ENCODE measurements at regions not wholly inside any gene's neighbourhood (a gene's known extent, or its start where the extent isn't known, plus 50 kb on each side); places are given as distances from the start of the nearest gene placed in this dataset.

DNA sequence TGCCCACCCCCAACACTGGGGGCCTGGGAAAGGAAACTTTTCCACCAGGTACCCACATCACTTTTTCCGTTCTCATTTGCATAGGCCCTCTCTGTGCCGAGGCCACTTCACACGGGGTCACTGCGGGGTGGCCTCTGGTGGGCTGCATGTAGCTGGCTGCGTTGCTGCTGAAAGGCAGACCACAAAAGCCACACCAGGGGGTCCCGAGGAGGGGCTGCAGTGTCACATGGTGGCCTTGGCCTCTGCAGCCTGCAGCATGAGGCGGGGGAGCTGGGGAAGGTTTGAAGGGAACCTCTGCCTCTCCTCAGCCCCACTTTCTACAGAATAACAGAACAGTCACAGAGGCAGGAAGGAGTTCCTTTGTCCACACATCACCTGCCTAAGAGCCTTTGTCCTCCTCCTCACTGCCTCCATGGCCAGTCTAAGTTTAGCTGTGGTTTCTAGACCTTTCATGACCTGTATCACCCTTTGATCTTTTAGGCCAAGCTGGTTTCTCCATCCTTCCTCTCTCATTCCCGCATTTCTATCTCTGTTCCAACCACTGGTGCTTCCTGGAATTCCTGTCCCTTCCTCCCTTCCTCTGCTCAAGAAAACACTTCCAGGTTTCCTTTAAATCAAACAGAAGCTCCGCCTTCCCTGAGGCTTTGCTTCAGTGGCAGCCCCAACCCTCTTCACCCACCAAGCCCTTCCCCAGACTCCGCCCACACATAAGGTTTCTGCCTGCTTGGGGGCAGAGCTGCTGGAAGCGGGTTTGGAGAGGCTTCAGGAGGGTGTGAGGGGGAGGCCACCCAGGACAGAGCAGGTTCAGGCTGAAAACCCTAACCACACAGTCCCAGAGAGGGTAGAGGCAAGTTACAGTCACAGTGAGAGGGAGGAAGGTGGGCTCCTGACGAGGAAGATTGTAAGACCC, 150.7 kb upstream of the TLE3 start:
- H2AK5ac ChIP-seq (ENCODE audit: low read depth, low read length) = no peak overlapping the region
- H2BK20ac ChIP-seq (ENCODE audit: low read length) = 0 out of 2 replicates have a peak overlapping the region, but pooled peaks have one; percentile 2
- FAIRE-seq = no peak
- no peaks in the 10 kb centered on the region for H3K9me3 ChIP-seq (ENCODE audit: insufficient read depth in 2 of 2, low read depth in 1 of 2, low read length in 1 of 2)
- H3K18ac ChIP-seq (ENCODE audit: extremely low read depth, low read length) = 0 out of 2 replicates have a peak overlapping the region, but pooled peaks have one; percentile 57
- no peak overlapping the region for H3K56ac ChIP-seq (replicated peaks; ENCODE audit: insufficient read length, low read depth, low read length)
- H2BK5ac ChIP-seq (ENCODE audit: low read depth, low read length) = peak overlapping the region; percentile 4; the same call in 1 of the 2 replicates
- H4K91ac ChIP-seq (replicated peaks; ENCODE audit: insufficient read length, low read length) = peak overlapping the region; percentile 58
- H3K14ac ChIP-seq (ENCODE audit: insufficient read length) = no peak overlapping the region
- 0 out of 2 replicates have a peak overlapping the region, but pooled peaks have one; percentile 37 for H2BK15ac ChIP-seq (ENCODE audit: low read length)
- H4K8ac ChIP-seq (ENCODE audit: extremely low read depth, insufficient read depth, low read length) = no peak overlapping the region
- no peak for DNase-seq (ENCODE audit: low read depth in 1 of 2, low spot score in 2 of 2)
- H3K79me2 ChIP-seq (ENCODE audit: control insufficient read depth in 1 of 2, insufficient read depth in 2 of 2, low read length in 2 of 2) = no peaks in the 10 kb centered on the region
- H3K27ac ChIP-seq (ENCODE audit: low read depth, low read length) = no peak overlapping the region
- no peaks in the 10 kb centered on the region for H3K79me1 ChIP-seq (ENCODE audit: low read depth, low read length)
- peak overlapping the region; percentile 97 for H2AFZ ChIP-seq (ENCODE audit: low read length)
- H3K4me1 ChIP-seq (replicated peaks in 1 of 4; ENCODE audit: control insufficient read depth in 3 of 4, insufficient read depth in 4 of 4, low read length in 3 of 4) = peaks cover 8 to 12% (median 9%) of the 10 kb centered on the region in 4 experiments
- peak overlapping the region; percentile 86; the same call in 1 of the 2 replicates for H2BK12ac ChIP-seq (ENCODE audit: low read depth, low read length)
- ChIA-PET CTCF (ENCODE audit: partially characterized antibody) (interaction anchor here (0.7 to 1.5 kb wide), 5 partner anchors 10 to 113 kb away, joined by 3 to 4 read pairs (median 3); no protein-coding TSS in a partner anchor), POLR2A (ENCODE audit: partially characterized antibody) (interaction anchor here (1.5 to 2.1 kb wide), 2 partner anchors 11 to 149 kb away, joined by 3 to 11 read pairs; no protein-coding TSS in a partner anchor)
- no peaks in the 10 kb centered on the region for H3K23me2 ChIP-seq (ENCODE audit: low read depth, low read length)
- no peaks in the 10 kb centered on the region for H4K20me1 ChIP-seq (replicated peaks in 1 of 2; ENCODE audit: control insufficient read depth in 1 of 2, insufficient read depth in 2 of 2, low read length in 2 of 2)
- no peak overlapping the region for H3K4ac ChIP-seq (replicated peaks; ENCODE audit: insufficient read length, low read depth, low read length)
- no peak overlapping the region for H4K5ac ChIP-seq (ENCODE audit: insufficient read length, low read depth, low read length)
- no peak overlapping the region for H3K4me2 ChIP-seq (ENCODE audit: insufficient read depth in 1 of 2, low read depth in 2 of 2, low read length in 2 of 2)
- H3K4me3 ChIP-seq (ENCODE audit: extremely low read depth in 1 of 4, insufficient read depth in 2 of 4, low read depth in 3 of 4, low read length in 4 of 4) = no peak overlapping the region
- 74% methylated on average over 12 of the region's 12 CpGs; no CpG with 5 or more reads in 1 of the 2 experiments for WGBS, 2 experiments (ENCODE audit: extremely low coverage in 1 of 2, insufficient coverage in 1 of 2, insufficient read length in 1 of 2, insufficient replicate concordance in 2 of 2, low coverage in 1 of 2, low lambda C conversion rate in 2 of 2, missing lambda C conversion rate in 1 of 2)
- no peak overlapping the region for H3K9ac ChIP-seq (replicated peaks in 1 of 4; ENCODE audit: extremely low read depth in 1 of 4, low read depth in 3 of 4, low read length in 3 of 4)
- peaks cover 0 to 2% (median 0%) of the 10 kb centered on the region in 4 experiments; a peak in 3 of 7 replicates for H3K27me3 ChIP-seq (replicated peaks in 1 of 4; ENCODE audit: control insufficient read depth in 3 of 4, extremely low read depth in 1 of 4, insufficient read depth in 3 of 4, low read length in 3 of 4)
- no peak overlapping the region for H2BK120ac ChIP-seq (replicated peaks; ENCODE audit: low read depth, low read length)
- TF ChIP-seq TCF12 (IDR thresholded peaks at IDR 0.05; ENCODE audit: low read depth, low read length) (no peak), BCL11A (IDR thresholded peaks at IDR 0.05; ENCODE audit: low read depth in 2 of 2, low read length in 2 of 2) (no peak), SIN3A (conservative IDR thresholded peaks at IDR 0.05 in 1 of 2, IDR thresholded peaks at IDR 0.05 in 1 of 2; ENCODE audit: low read depth in 1 of 2, low read length in 2 of 2) (no peak), JUN (IDR thresholded peaks at IDR 0.05; ENCODE audit: low read depth, low read length) (no peak), EGR1 (IDR thresholded peaks at IDR 0.05; ENCODE audit: borderline replicate concordance, low read depth, low read length) (0 out of 2 replicates have a peak, but pooled peaks have one; percentile 26), CHD2 (IDR thresholded peaks at IDR 0.05; ENCODE audit: low read length) (no peak), RAD21 (IDR thresholded peaks at IDR 0.05 in 1 of 2, conservative IDR thresholded peaks at IDR 0.05 in 1 of 2; ENCODE audit: low read depth in 2 of 2, low read length in 2 of 2) (no peak)
- TF ChIP-seq, protein P1, sequence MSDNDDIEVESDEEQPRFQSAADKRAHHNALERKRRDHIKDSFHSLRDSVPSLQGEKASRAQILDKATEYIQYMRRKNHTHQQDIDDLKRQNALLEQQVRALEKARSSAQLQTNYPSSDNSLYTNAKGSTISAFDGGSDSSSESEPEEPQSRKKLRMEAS (IDR thresholded peaks at IDR 0.05) = 0 out of 2 replicates have a peak, but pooled peaks have one; percentile 57
- TF ChIP-seq, protein P2, sequence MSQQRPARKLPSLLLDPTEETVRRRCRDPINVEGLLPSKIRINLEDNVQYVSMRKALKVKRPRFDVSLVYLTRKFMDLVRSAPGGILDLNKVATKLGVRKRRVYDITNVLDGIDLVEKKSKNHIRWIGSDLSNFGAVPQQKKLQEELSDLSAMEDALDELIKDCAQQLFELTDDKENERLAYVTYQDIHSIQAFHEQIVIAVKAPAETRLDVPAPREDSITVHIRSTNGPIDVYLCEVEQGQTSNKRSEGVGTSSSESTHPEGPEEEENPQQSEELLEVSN (IDR thresholded peaks at IDR 0.05) = peak; percentile 48
- H3K23ac ChIP-seq (ENCODE audit: insufficient read length) = no peak overlapping the region
- H3K36me3 ChIP-seq (ENCODE audit: control insufficient read depth in 2 of 4, insufficient read depth in 4 of 4, low read length in 3 of 4) = no peaks in the 10 kb centered on the region

Data from H1 (cell line).